HEK293T (cell line): ENCODE measurements at regions not wholly inside any gene's neighbourhood (a gene's known extent, or its start where the extent isn't known, plus 50 kb on each side); places are given as distances from the start of the nearest gene placed in this dataset.

Source experiments
- CTCF ChIA-PET: fragments of 350-600 bp; formaldehyde crosslinking; extraction: SDS; loops from one replicate; lab custom pipeline; 2021; ENCODE audit warnings: antibody characterized with exemption, inconsistent platforms; lab: Yijun Ruan, JAX
- POLR2A ChIA-PET: fragments of 350-600 bp; formaldehyde crosslinking; extraction: SDS; loops from one replicate; lab custom pipeline; 2020; ENCODE audit warnings: antibody characterized with exemption, inconsistent platforms; lab: Yijun Ruan, JAX
- DNase-seq: peaks from one replicate; pipeline ENCODE4 v3.0.0; 2012; ENCODE audit warnings: mixed read lengths; ENCODE audit errors: extremely low spot score
- ARNT ChIP-seq: fragments of 450-650 bp; IDR thresholded peaks from 2 replicates; pipeline ENCODE4 v1.6.1; 2017; ENCODE audit warnings: mild to moderate bottlenecking
- BHLHE40 ChIP-seq: fragments of 450-650 bp; IDR thresholded peaks from 2 replicates; pipeline ENCODE4 v1.6.1; 2016; ENCODE audit warnings: mild to moderate bottlenecking, moderate library complexity, borderline replicate concordance
- CTBP1 ChIP-seq: fragments of 450-650 bp; IDR thresholded peaks from 2 replicates; pipeline ENCODE4 v1.6.1; 2016; ENCODE audit warnings: borderline replicate concordance
- ELF4 ChIP-seq: fragments of 450-650 bp; IDR thresholded peaks from 2 replicates; pipeline ENCODE4 v1.6.1; 2017; ENCODE audit warnings: antibody characterized with exemption
- FOXA1 ChIP-seq: fragments of 450-650 bp; IDR thresholded peaks from 2 replicates; pipeline ENCODE4 v1.6.1; 2016; ENCODE audit warnings: mild to moderate bottlenecking
- FOXK2 ChIP-seq: fragments of 450-650 bp; IDR thresholded peaks from 2 replicates; pipeline ENCODE4 v1.6.1; 2016; ENCODE audit warnings: mild to moderate bottlenecking
- FOXM1 ChIP-seq: fragments of 450-650 bp; IDR thresholded peaks from 2 replicates; pipeline ENCODE4 v1.6.1; 2017; ENCODE audit warnings: mild to moderate bottlenecking, borderline replicate concordance
- HDGF ChIP-seq: fragments of 450-650 bp; IDR thresholded peaks from 2 replicates; pipeline ENCODE4 v1.6.1; 2017; ENCODE audit warnings: antibody characterized with exemption, borderline replicate concordance
- L3MBTL2 ChIP-seq: fragments of 450-650 bp; conservative IDR thresholded peaks from 2 replicates; pipeline ENCODE4 v1.6.1; 2016; ENCODE audit warnings: mild to moderate bottlenecking
- LEF1 ChIP-seq: fragments of 450-650 bp; IDR thresholded peaks from 2 replicates; pipeline ENCODE4 v1.6.1; 2017; ENCODE audit warnings: mild to moderate bottlenecking, borderline replicate concordance
- NFRKB ChIP-seq: fragments of 450-650 bp; IDR thresholded peaks from 2 replicates; pipeline ENCODE4 v1.6.1; 2016; ENCODE audit warnings: mild to moderate bottlenecking, moderate library complexity
- SP1 ChIP-seq: fragments of 450-650 bp; IDR thresholded peaks from 2 replicates; pipeline ENCODE4 v1.6.1; 2017
- SUZ12 ChIP-seq: fragments of 450-650 bp; IDR thresholded peaks from 2 replicates; pipeline ENCODE4 v1.6.1; 2016; ENCODE audit warnings: mild to moderate bottlenecking
- TARDBP ChIP-seq: fragments of 450-650 bp; IDR thresholded peaks from 2 replicates; pipeline ENCODE4 v1.6.1; 2016
- ZNF384 ChIP-seq: fragments of 450-650 bp; IDR thresholded peaks from 2 replicates; pipeline ENCODE4 v1.6.1; 2016
- TF ChIP-seq, protein P1 (sequence below): fragments of 450-650 bp; IDR thresholded peaks from 2 replicates; pipeline ENCODE4 v1.6.1; 2016

DNA sequence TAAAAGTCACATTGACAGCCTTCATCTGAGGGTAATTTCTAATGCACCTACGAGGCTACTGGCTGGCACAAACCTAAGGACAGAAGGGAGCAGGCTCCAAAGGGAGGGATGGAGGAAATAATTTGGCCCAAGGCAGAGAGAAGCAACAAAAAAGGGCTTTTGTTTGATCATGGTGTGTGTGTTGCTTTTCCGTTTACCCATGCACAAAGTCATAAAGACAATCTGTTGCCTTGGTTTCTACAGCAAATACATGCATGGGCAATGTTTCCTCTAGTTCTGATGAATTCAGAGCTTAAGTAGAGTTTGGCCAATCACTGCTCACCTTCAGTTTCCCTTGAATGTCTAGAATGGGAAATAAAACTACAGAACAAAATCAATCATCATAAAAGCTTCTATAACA, 262.5 kb upstream of the CAND1 start:
- no peak for DNase-seq
- ChIA-PET CTCF (interaction anchor here (0.8 kb wide), 1 partner anchor 215 kb away, joined by 3 read pairs; no protein-coding TSS in a partner anchor), POLR2A (no interaction called here)
- TF ChIP-seq FOXM1 = no peak
- no peak for TF ChIP-seq ARNT
- TF ChIP-seq ELF4 = no peak
- TF ChIP-seq SUZ12 = no peak
- no peak for TF ChIP-seq BHLHE40
- no peak for TF ChIP-seq ZNF384
- no peak for TF ChIP-seq SP1
- TF ChIP-seq NFRKB = no peak
- no peak for TF ChIP-seq HDGF
- TF ChIP-seq, protein P1, sequence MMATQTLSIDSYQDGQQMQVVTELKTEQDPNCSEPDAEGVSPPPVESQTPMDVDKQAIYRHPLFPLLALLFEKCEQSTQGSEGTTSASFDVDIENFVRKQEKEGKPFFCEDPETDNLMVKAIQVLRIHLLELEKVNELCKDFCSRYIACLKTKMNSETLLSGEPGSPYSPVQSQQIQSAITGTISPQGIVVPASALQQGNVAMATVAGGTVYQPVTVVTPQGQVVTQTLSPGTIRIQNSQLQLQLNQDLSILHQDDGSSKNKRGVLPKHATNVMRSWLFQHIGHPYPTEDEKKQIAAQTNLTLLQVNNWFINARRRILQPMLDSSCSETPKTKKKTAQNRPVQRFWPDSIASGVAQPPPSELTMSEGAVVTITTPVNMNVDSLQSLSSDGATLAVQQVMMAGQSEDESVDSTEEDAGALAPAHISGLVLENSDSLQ = no peak

- no peak for DNase-seq
- ChIA-PET CTCF (no interaction called here), POLR2A (no interaction called here)
- no peak for TF ChIP-seq L3MBTL2
- TF ChIP-seq SUZ12 = no peak
- TF ChIP-seq FOXA1 = no peak
- TF ChIP-seq ARNT = no peak
- TF ChIP-seq NFRKB = no peak
- no peak for TF ChIP-seq CTBP1
- TF ChIP-seq FOXK2 = no peak
- TF ChIP-seq BHLHE40 = no peak
- TF ChIP-seq HDGF = no peak
- TF ChIP-seq, protein P1 = no peak
- TF ChIP-seq SP1 = no peak
Measured at GRCh38 chr12:67014642-67015041, 254.5 kb upstream of the CAND1 start.

- ChIA-PET CTCF (interaction anchor here (0.8 to 1.2 kb wide), 3 partner anchors 9 to 114 kb away, joined by 3 to 4 read pairs (median 3); no protein-coding TSS in a partner anchor), POLR2A (interaction anchor here (1.6 kb wide), 1 partner anchor 251 kb away, joined by 6 read pairs; the partner anchor contains the start of gene CAND1)
- no peak for DNase-seq
- TF ChIP-seq SUZ12 (no peak), LEF1 (no peak), FOXK2 (no peak), ARNT (no peak), FOXM1 (no peak), HDGF (no peak)
- TF ChIP-seq, protein P1 = no peak
Measured at GRCh38 chr12:67018105-67018504, 251.1 kb upstream of the CAND1 start.

DNA sequence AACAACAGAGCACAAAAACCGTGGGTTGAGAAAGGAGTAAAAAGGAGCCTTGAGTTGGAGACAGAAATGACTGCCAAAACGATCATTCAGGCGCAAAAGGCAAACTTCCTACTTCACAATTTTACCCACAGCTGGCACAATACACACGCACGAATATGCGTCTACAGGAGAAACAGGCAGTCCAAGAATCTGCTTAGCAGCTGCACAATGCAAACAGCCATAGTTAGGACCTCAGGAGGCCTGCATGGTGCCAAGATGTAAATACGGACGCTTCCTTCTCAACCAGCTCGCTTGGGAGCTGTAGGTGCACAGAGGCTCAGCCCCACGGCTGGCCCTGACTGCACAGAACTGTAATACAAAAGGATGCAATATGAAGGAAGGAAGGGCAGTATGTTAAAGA, 250.1 kb upstream of the CAND1 start:
- ChIA-PET CTCF (interaction anchor here (0.8 kb wide), 1 partner anchor 67 kb away, joined by 3 read pairs; no protein-coding TSS in a partner anchor), POLR2A (interaction anchor here (1.6 kb wide), 1 partner anchor 250 kb away, joined by 6 read pairs; the partner anchor contains the start of gene CAND1)
- DNase-seq = no peak
- TF ChIP-seq NFRKB (no peak), FOXK2 (no peak), FOXA1 (no peak), L3MBTL2 (no peak), ELF4 (no peak), FOXM1 (no peak), SP1 (no peak), TARDBP (no peak), ARNT (no peak), BHLHE40 (no peak), LEF1 (no peak), CTBP1 (no peak), HDGF (no peak)
- TF ChIP-seq, protein P1 = no peak

GRCh38 chr12:67025543-67026114, 243.5 kb upstream of the CAND1 start:
- peak; percentile 74 for DNase-seq
- POLR2A ChIA-PET = no interaction called here

More at GRCh38 chr12:67025543-67026114, 243.5 kb upstream of the CAND1 start:
- TF ChIP-seq ZNF384 (no peak), BHLHE40 (no peak), ARNT (no peak)
- CTCF ChIA-PET = interaction anchor here (0.7 to 2.0 kb wide), 4 partner anchors 44 to 197 kb away, joined by 3 to 6 read pairs (median 4); no protein-coding TSS in a partner anchor
